Stimulated activated CD8-positive, alpha-beta memory T cell treated with anti-CD3 and anti-CD28 coated beads, Interleukin-15, amount 100 ng/mL, for 4 hours (primary cell): ENCODE measurements at regions not wholly inside any gene's neighbourhood (a gene's known extent, or its start where the extent isn't known, plus 50 kb on each side); places are given as distances from the start of the nearest gene placed in this dataset.

ENCODE experiments used
- DNase-seq, 2 donors: peaks; one replicate each; pipeline ENCODE4 v3.0.0-alpha.2; 2020; ENCODE audit warnings: low read depth in 2 of 2

- DNase-seq, result no peak
Measured at GRCh38 chr7:25512061-25512687, 283.9 kb upstream of the NPVF start.

- no peak for DNase-seq
Measured at GRCh38 chr7:25515633-25516275, 287.5 kb upstream of the NPVF start.

- DNase-seq, result no peak
Measured at GRCh38 chr7:25517906-25518305, 289.6 kb upstream of the NPVF start.

- DNase-seq, result no peak
Measured at GRCh38 chr7:25520017-25520416, 291.7 kb upstream of the NPVF start.

- no peak for DNase-seq
Measured at GRCh38 chr7:25520516-25520915, 292.2 kb upstream of the NPVF start.

- no peak for DNase-seq
Measured at GRCh38 chr7:25521236-25521635, 292.9 kb upstream of the NPVF start.

- DNase-seq, result no peak
Measured at GRCh38 chr7:25522727-25523126, 294.4 kb upstream of the NPVF start.

GRCh38 chr7:25527665-25528170, 299.4 kb upstream of the NPVF start:
- no peak for DNase-seq

GRCh38 chr7:25529320-25529719, 301.0 kb upstream of the NPVF start:
- DNase-seq, result no peak

GRCh38 chr7:25536851-25537250, 308.6 kb upstream of the NPVF start:
- no peak for DNase-seq

- no peak for DNase-seq
Measured at GRCh38 chr7:25537662-25538375, 309.5 kb upstream of the NPVF start.

GRCh38 chr7:25541094-25541821, 313.0 kb upstream of the NPVF start:
- DNase-seq, result no peak

GRCh38 chr7:25541877-25542276, 313.6 kb upstream of the NPVF start:
- no peak for DNase-seq

GRCh38 chr7:25543210-25543609, 314.9 kb upstream of the NPVF start:
- DNase-seq, result no peak

- DNase-seq, result no peak
Measured at GRCh38 chr7:25543798-25544197, 315.5 kb upstream of the NPVF start.

GRCh38 chr7:25544254-25544653, 316.0 kb upstream of the NPVF start:
- no peak for DNase-seq

- no peak for DNase-seq
Measured at GRCh38 chr7:25545124-25546008, 317.1 kb upstream of the NPVF start.

GRCh38 chr7:25546306-25546705, 318.0 kb upstream of the NPVF start:
- no peak for DNase-seq

- no peak for DNase-seq
Measured at GRCh38 chr7:25549271-25549921, 321.1 kb upstream of the NPVF start.

- DNase-seq, result no peak
Measured at GRCh38 chr7:25550149-25550548, 321.9 kb upstream of the NPVF start.

- DNase-seq, result no peak
Measured at GRCh38 chr7:25552998-25553397, 324.7 kb upstream of the NPVF start.
